GM10266 (cell line): ENCODE measurements at regions not wholly inside any gene's neighbourhood (a gene's known extent, or its start where the extent isn't known, plus 50 kb on each side); places are given as distances from the start of the nearest gene placed in this dataset.

Source experiments
- DNase-seq: peaks from one replicate; pipeline ENCODE4 v3.0.0; 2012; ENCODE audit errors: extremely low spot score
- CTCF ChIP-seq: IDR thresholded peaks from 2 replicates; pipeline ENCODE4 v1.5.1; 2012; ENCODE audit warnings: mild to moderate bottlenecking, low read depth; ENCODE audit not compliant: control insufficient read depth, insufficient read depth; ENCODE audit errors: missing control alignments

- no peak for DNase-seq
- TF ChIP-seq CTCF = peak; percentile 24
Measured at GRCh38 chr5:138653502-138653901, 78.3 kb upstream of the HSPA9 start.

- no peak for TF ChIP-seq CTCF
- no peak for DNase-seq
Measured at GRCh38 chr5:138651767-138652117, 76.5 kb upstream of the HSPA9 start.

- no peak for DNase-seq
- no peak for TF ChIP-seq CTCF
Measured at GRCh38 chr5:138651058-138651766, 76.0 kb upstream of the HSPA9 start.

- no peak for DNase-seq
- no peak for TF ChIP-seq CTCF
Measured at GRCh38 chr5:138650196-138650595, 75.0 kb upstream of the HSPA9 start.

- TF ChIP-seq CTCF = no peak
- no peak for DNase-seq
Measured at GRCh38 chr5:138649775-138650174, 74.6 kb upstream of the HSPA9 start.

GRCh38 chr5:138649316-138649720, 74.1 kb upstream of the HSPA9 start:
- DNase-seq = no peak
- no peak for TF ChIP-seq CTCF

GRCh38 chr5:138648841-138649240, 73.6 kb upstream of the HSPA9 start:
- no peak for DNase-seq

More at GRCh38 chr5:138648841-138649240, 73.6 kb upstream of the HSPA9 start:
- TF ChIP-seq CTCF = no peak
